HepG2 (cell line): ENCODE measurements at regions not wholly inside any gene's neighbourhood (a gene's known extent, or its start where the extent isn't known, plus 50 kb on each side); places are given as distances from the start of the nearest gene placed in this dataset.
A peak's percentile ranks its signal among the peaks of the same experiment; 100 is the strongest.

ENCODE experiments used
- ATAC-seq: fragments of 200-7000 bp; cut with Tn5 transposase; 3 replicates; pipeline ENCODE4 v1.9.1; 2020; ENCODE audit warnings: mild to moderate bottlenecking, moderate library complexity
- BruUV-seq: library from RNA; stranded (reverse); fragments of 400-500 nt; replicated peaks from 2 replicates; lab custom pipeline; 2021; lab: Mats Ljungman, UMichigan
- CTCF ChIA-PET: fragments of 300-600 bp; formaldehyde crosslinking; extraction: SDS; loops from one replicate; lab custom pipeline; 2021; ENCODE audit warnings: low total read pairs, inconsistent platforms, low intra/inter-chr PET ratio; lab: Yijun Ruan, JAX
- POLR2A ChIA-PET: fragments of 350-600 bp; sonication (Branson Sonifier 250); formaldehyde crosslinking; loops from one replicate; lab custom pipeline; 2020; ENCODE audit warnings: antibody characterized with exemption, inconsistent platforms; lab: Yijun Ruan, JAX
- DNase-seq: peaks from one replicate; pipeline ENCODE4 v3.0.0-alpha.2; 2015; ENCODE audit warnings: low spot score
- FAIRE-seq: peaks from 3 replicates; lab custom pipeline; 2011; peaks lifted over from hg19 to GRCh38; lab: Jason Lieb, UNC
- H2AFZ ChIP-seq: one replicate; pipeline ENCODE4 v1.6.1; 2011; ENCODE audit warnings: low read length, inconsistent platforms
- H3K27ac ChIP-seq: fragments of 300-600 bp; 3 replicates; pipeline ENCODE4 v1.8.0; 2011; ENCODE audit warnings: mixed run types, mild to moderate bottlenecking, mixed read lengths, low read length, inconsistent platforms; ENCODE audit not compliant: insufficient read depth; ENCODE audit errors: extremely low read length
- H3K27me3 ChIP-seq, 2 experiments: fragments of 200-600 bp in 1 of 2; 2 replicates in 1 of 2; 3 replicates in 1 of 2; pipeline versions ENCODE4 v1.6.0 to v1.8.0; 2011; ENCODE audit warnings: low read length in 2 of 2, mild to moderate bottlenecking in 2 of 2, moderate library complexity in 2 of 2, inconsistent platforms in 1 of 2; ENCODE audit not compliant: insufficient read depth in 2 of 2, control insufficient read depth in 1 of 2
- H3K36me3 ChIP-seq, 2 experiments: fragments of 200-600 bp in 1 of 2; replicated peaks in 1 of 2; 2 replicates in 1 of 2; 3 replicates in 1 of 2; pipeline versions ENCODE4 v1.5.1 to v1.8.0; 2011; ENCODE audit warnings: low read length in 2 of 2, inconsistent platforms in 1 of 2; ENCODE audit not compliant: insufficient read depth in 2 of 2, control insufficient read depth in 1 of 2
- H3K4me1 ChIP-seq: 2 replicates; pipeline ENCODE4 v1.5.1; 2012; ENCODE audit warnings: low read length, inconsistent platforms; ENCODE audit not compliant: insufficient read depth
- H3K4me2 ChIP-seq: 2 replicates; pipeline ENCODE4 v1.6.0; 2011; ENCODE audit warnings: low read depth, low read length, inconsistent platforms
- H3K4me3 ChIP-seq, 3 experiments: fragments of 200-600 bp in 1 of 3; sonication (generic), shearing (Covaris generic) in 1 of 3; replicated peaks in 1 of 3; 2 replicates each; pipeline ENCODE4 v1.5.1; 2011 to 2016; ENCODE audit warnings: low read length in 3 of 3, inconsistent platforms in 2 of 3, low read depth in 2 of 3, mild to moderate bottlenecking in 2 of 3, control low read depth in 1 of 3, mixed read lengths in 1 of 3; ENCODE audit not compliant: insufficient read depth in 1 of 3
- H3K79me2 ChIP-seq: one replicate; pipeline ENCODE4 v1.6.1; 2011; ENCODE audit warnings: low read length, inconsistent platforms; ENCODE audit not compliant: insufficient read depth
- H3K9ac ChIP-seq: 2 replicates; pipeline ENCODE4 v1.6.0; 2011; ENCODE audit warnings: mild to moderate bottlenecking, low read depth, low read length, inconsistent platforms; ENCODE audit not compliant: insufficient read depth
- H3K9me3 ChIP-seq: 2 replicates; pipeline ENCODE4 v1.5.1; 2012; ENCODE audit warnings: mild to moderate bottlenecking, low read length
- H4K20me1 ChIP-seq: 2 replicates; pipeline ENCODE4 v1.6.0; 2011; ENCODE audit warnings: inconsistent platforms, mild to moderate bottlenecking, low read length, moderate library complexity; ENCODE audit not compliant: insufficient read depth
- GTF3A ChIP-seq: sonication (generic); formaldehyde crosslinking; conservative IDR thresholded peaks from 2 replicates; pipeline ENCODE4 v1.4.0; 2020; ENCODE audit warnings: mild to moderate bottlenecking, missing genetic modification reagents
- HNF4G ChIP-seq, 2 experiments: sonication (generic) in 1 of 2; formaldehyde crosslinking in 1 of 2; IDR thresholded peaks; 2 replicates each; pipeline versions ENCODE4 v1.4.0 to v1.6.1; 2011 to 2020; ENCODE audit warnings: borderline replicate concordance in 2 of 2, low read depth in 2 of 2, mild to moderate bottlenecking in 2 of 2, low read length in 1 of 2, missing genetic modification reagents in 1 of 2, moderate library complexity in 1 of 2
- ZBTB37 ChIP-seq: sonication (generic); formaldehyde crosslinking; IDR thresholded peaks from 2 replicates; pipeline ENCODE4 v1.4.0; 2020; ENCODE audit warnings: mild to moderate bottlenecking, missing genetic modification reagents
- ZNF33B ChIP-seq: sonication (generic); formaldehyde crosslinking; IDR thresholded peaks from 2 replicates; pipeline ENCODE4 v1.5.1; 2020; ENCODE audit warnings: mild to moderate bottlenecking, missing genetic modification reagents
- WGBS: methylation state at CpG from one replicate; pipeline ENCODE4 v1.1.6; 2017; ENCODE audit warnings: low lambda C conversion rate; 5-methylcytosine and 5-hydroxymethylcytosine counted together
- in situ Hi-C: cut with HindIII; loops from 2 replicates; pipeline ENCODE4 v1.10.0; 2017; ENCODE audit warnings: low pct_unique_long_range_greater_than_20kb; ENCODE audit not compliant: extremely low pct_ligation_motif_present
- intact Hi-C: fragments of 100-400 bp; cut with micrococcal nuclease; formaldehyde crosslinking; loops from one replicate; pipeline ENCODE4 v1.10.0; 2022; ENCODE audit not compliant: unreplicated experiment

GRCh38 chr14:104280902-104281767, 142.7 kb downstream of the KIF26A start:
- in situ Hi-C loops: no loop called here
- Histone ChIP-seq H3K27ac (no peak overlapping the region), H3K4me2 (no peak overlapping the region), H3K79me2 (no peaks in the 10 kb centered on the region), H3K36me3 (no peaks in the 10 kb centered on the region), H3K9ac (no peak overlapping the region), H3K9me3 (no peaks in the 10 kb centered on the region), H2AFZ (no peak overlapping the region), H3K27me3 (peaks cover 6 to 28% of the 10 kb centered on the region in 2 experiments; a peak in 3 of 5 replicates), H4K20me1 (no peaks in the 10 kb centered on the region), H3K4me3 (no peak overlapping the region), H3K4me1 (no peaks in the 10 kb centered on the region)
- TF ChIP-seq ZBTB37 (CRISPR knock-in tag) (no peak), ZNF33B (no peak)
- CTCF ChIA-PET: no interaction called here
- no CpG with 5 or more reads among the region's 24 CpGs for WGBS
- peak; percentile 34 for ATAC-seq
- intact Hi-C loops: no loop called here
- POLR2A ChIA-PET: no interaction called here
- DNase-seq: no peak
- no TSS peak for BruUV-seq
- no peak for FAIRE-seq

- Histone ChIP-seq H3K27me3 (peaks cover 6 to 28% of the 10 kb centered on the region in 2 experiments; a peak in 3 of 5 replicates), H3K27ac (no peak overlapping the region), H3K4me2 (no peak overlapping the region), H3K79me2 (no peaks in the 10 kb centered on the region)
- ChIA-PET POLR2A (no interaction called here), CTCF (no interaction called here)
- in situ Hi-C loops: no loop called here
- FAIRE-seq (no peak), DNase-seq (no peak)
- no peak for TF ChIP-seq GTF3A (CRISPR knock-in tag)
- 0 out of 2 replicates have a peak, but pooled peaks have one; percentile 24 for TF ChIP-seq HNF4G (IDR thresholded peaks at IDR 0.05; ENCODE audit: borderline replicate concordance, low read depth, low read length)
- no peak for TF ChIP-seq HNF4G (CRISPR knock-in tag; IDR thresholded peaks at IDR 0.05; ENCODE audit: borderline replicate concordance, low read depth)
- TF ChIP-seq, all 625 proteins: peak for 1
- no TSS peak for BruUV-seq
- Histone ChIP-seq H3K9ac (no peak overlapping the region), H3K9me3 (no peaks in the 10 kb centered on the region), H3K4me3 (no peak overlapping the region), H3K4me1 (no peaks in the 10 kb centered on the region), H3K36me3 (no peaks in the 10 kb centered on the region), H2AFZ (no peak overlapping the region), H4K20me1 (no peaks in the 10 kb centered on the region)
- intact Hi-C loops: no loop called here
- ATAC-seq: peak; percentile 63
- 47% methylated on average over 4 of the region's 11 CpGs for WGBS
These were observed 143.4 kb downstream of the KIF26A start for GRCh38 chr14:104281768-104282301.
